ENCODE measurements at regions not wholly inside any gene's neighbourhood (a gene's known extent, or its start where the extent isn't known, plus 50 kb on each side); places are given as distances from the start of the nearest gene placed in this dataset.

GRCh38 chr11:91927448-91927847 is 297.2 kb upstream of the FAT3 start:
- TF ChIP-seq, protein P1, sequence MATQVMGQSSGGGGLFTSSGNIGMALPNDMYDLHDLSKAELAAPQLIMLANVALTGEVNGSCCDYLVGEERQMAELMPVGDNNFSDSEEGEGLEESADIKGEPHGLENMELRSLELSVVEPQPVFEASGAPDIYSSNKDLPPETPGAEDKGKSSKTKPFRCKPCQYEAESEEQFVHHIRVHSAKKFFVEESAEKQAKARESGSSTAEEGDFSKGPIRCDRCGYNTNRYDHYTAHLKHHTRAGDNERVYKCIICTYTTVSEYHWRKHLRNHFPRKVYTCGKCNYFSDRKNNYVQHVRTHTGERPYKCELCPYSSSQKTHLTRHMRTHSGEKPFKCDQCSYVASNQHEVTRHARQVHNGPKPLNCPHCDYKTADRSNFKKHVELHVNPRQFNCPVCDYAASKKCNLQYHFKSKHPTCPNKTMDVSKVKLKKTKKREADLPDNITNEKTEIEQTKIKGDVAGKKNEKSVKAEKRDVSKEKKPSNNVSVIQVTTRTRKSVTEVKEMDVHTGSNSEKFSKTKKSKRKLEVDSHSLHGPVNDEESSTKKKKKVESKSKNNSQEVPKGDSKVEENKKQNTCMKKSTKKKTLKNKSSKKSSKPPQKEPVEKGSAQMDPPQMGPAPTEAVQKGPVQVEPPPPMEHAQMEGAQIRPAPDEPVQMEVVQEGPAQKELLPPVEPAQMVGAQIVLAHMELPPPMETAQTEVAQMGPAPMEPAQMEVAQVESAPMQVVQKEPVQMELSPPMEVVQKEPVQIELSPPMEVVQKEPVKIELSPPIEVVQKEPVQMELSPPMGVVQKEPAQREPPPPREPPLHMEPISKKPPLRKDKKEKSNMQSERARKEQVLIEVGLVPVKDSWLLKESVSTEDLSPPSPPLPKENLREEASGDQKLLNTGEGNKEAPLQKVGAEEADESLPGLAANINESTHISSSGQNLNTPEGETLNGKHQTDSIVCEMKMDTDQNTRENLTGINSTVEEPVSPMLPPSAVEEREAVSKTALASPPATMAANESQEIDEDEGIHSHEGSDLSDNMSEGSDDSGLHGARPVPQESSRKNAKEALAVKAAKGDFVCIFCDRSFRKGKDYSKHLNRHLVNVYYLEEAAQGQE (IDR thresholded peaks at IDR 0.05; ENCODE audit: insufficient read depth in 1 of 2, low read depth in 2 of 2, low read length in 2 of 2) = no peak
- TF ChIP-seq FOXP2 (optimal IDR thresholded peaks at IDR 0.05; ENCODE audit: borderline replicate concordance, extremely low read depth, extremely low read length, insufficient read depth) (no peak), POLR2AphosphoS5 (IDR thresholded peaks at IDR 0.05; ENCODE audit: low read depth, low read length) (no peak), SIN3A (IDR thresholded peaks at IDR 0.05; ENCODE audit: borderline replicate concordance, insufficient read depth, low read length) (no peak), TAF1 (IDR thresholded peaks at IDR 0.05; ENCODE audit: borderline replicate concordance, insufficient read depth, low read length) (no peak)

DNA sequence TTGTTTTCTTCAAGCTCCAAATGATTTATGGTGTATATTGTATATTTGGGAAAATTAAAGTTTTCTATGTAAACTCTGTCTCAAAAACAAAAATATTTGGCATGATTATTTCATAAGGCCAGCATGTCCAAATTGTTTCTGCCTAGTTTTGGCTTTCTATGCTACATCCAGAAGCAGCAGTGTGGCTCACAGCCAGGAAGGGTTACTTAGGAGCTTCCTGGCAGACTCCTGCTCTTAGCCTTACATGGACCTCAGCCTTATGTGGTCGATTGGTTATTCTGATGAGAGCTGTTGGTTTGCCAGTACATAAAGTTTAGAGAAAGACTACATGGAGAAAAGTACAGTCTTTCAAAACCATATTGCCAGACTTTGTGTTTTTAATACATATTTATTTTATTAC is 297.7 kb upstream of the FAT3 start:
- no peak for TF ChIP-seq TAF1 (IDR thresholded peaks at IDR 0.05; ENCODE audit: borderline replicate concordance, insufficient read depth, low read length)

DNA sequence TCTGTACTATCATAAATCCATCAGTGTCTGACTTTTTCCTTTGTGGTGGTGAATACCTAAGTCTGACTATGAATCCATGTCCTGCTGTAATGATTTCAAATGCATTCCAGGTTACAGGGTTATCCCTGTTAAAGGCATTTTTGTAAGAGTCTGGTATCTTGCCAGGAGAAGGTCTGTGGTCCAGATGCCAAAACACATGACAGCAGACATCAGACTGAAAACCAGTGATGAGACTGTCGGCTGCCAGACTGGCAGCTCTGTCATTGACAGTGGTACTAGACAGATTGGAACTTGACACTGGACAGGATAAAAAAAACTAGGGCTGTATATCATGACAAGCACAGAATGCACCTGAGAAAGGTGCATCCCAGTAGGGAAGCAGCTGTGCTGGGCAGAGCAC is 301.8 kb upstream of the FAT3 start:
- TF ChIP-seq, protein P1 (IDR thresholded peaks at IDR 0.05; ENCODE audit: insufficient read depth in 1 of 2, low read depth in 2 of 2, low read length in 2 of 2) = no peak
- TF ChIP-seq POLR2AphosphoS5 (IDR thresholded peaks at IDR 0.05; ENCODE audit: low read depth, low read length) = no peak
- TF ChIP-seq SIN3A (IDR thresholded peaks at IDR 0.05; ENCODE audit: borderline replicate concordance, insufficient read depth, low read length) = no peak
- no peak for TF ChIP-seq FOXP2 (optimal IDR thresholded peaks at IDR 0.05; ENCODE audit: borderline replicate concordance, extremely low read depth, extremely low read length, insufficient read depth)
- TF ChIP-seq TAF1 (IDR thresholded peaks at IDR 0.05; ENCODE audit: borderline replicate concordance, insufficient read depth, low read length) = no peak

GRCh38 chr11:91921974-91922373 is 302.6 kb upstream of the FAT3 start:
- TF ChIP-seq FOXP2 (optimal IDR thresholded peaks at IDR 0.05; ENCODE audit: borderline replicate concordance, extremely low read depth, extremely low read length, insufficient read depth) (no peak), POLR2AphosphoS5 (IDR thresholded peaks at IDR 0.05; ENCODE audit: low read depth, low read length) (no peak), SIN3A (IDR thresholded peaks at IDR 0.05; ENCODE audit: borderline replicate concordance, insufficient read depth, low read length) (no peak), TAF1 (IDR thresholded peaks at IDR 0.05; ENCODE audit: borderline replicate concordance, insufficient read depth, low read length) (no peak)
- TF ChIP-seq, protein P1 (IDR thresholded peaks at IDR 0.05; ENCODE audit: insufficient read depth in 1 of 2, low read depth in 2 of 2, low read length in 2 of 2) = no peak

DNA sequence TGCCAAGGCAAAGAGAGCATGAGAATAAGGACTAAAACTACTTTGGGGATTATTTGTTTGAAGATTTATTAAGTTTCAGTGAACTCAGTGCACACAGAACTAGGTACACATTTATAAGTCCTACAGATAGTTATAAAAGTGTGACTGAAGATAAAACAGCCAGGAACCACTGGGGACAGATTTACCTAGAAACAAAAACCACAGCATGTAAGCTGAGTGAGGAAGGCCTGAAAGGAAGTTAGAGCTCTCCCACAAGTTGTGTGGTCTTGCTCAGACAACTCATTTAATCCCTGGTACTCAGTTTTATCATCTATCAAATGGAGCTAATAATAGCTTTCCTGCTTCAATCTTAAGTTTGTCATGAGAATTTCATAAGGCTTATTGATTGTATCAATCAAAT is 311.2 kb upstream of the FAT3 start:
- TF ChIP-seq POLR2AphosphoS5 (IDR thresholded peaks at IDR 0.05; ENCODE audit: low read depth, low read length) = no peak
- TF ChIP-seq TAF1 (IDR thresholded peaks at IDR 0.05; ENCODE audit: borderline replicate concordance, insufficient read depth, low read length) = no peak
- TF ChIP-seq, protein P1 (IDR thresholded peaks at IDR 0.05; ENCODE audit: insufficient read depth in 1 of 2, low read depth in 2 of 2, low read length in 2 of 2) = no peak
- TF ChIP-seq SIN3A (IDR thresholded peaks at IDR 0.05; ENCODE audit: borderline replicate concordance, insufficient read depth, low read length) = no peak
- no peak for TF ChIP-seq FOXP2 (optimal IDR thresholded peaks at IDR 0.05; ENCODE audit: borderline replicate concordance, extremely low read depth, extremely low read length, insufficient read depth)
